ENCODE measurements at regions not wholly inside any gene's neighbourhood (a gene's known extent, or its start where the extent isn't known, plus 50 kb on each side); places are given as distances from the start of the nearest gene placed in this dataset.

DNA sequence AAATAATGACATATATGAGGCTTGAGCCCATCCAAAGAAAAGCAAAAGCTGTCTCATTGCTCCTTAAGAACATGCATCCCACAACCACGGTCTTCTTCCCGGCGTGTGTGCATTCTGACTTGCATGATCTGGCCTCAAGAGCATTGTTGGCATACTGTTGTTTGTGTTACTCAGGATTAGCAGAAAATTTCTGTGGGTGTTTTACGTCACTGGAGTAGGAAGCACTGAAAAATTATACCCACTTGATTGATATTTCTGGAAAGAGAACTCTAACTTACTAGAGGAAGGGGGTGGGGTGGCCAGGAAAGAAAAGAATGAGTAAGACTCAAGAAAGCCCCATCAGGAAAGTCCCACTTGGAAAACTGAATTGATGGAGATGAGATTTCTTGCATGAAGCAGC, 326.2 kb upstream of the PRDM1 start:
- no peak for ATAC-seq (ENCODE audit: low read depth)
- Mint-ChIP-seq H3K4me3 (no peak overlapping the region), H3K27ac (no peak overlapping the region), H3K9me3 (peaks cover 5% of the 10 kb centered on the region), H3K36me3 (peaks cover 5% of the 10 kb centered on the region), H3K27me3 (peaks cover 15% of the 10 kb centered on the region), H3K4me1 (peaks cover 13% of the 10 kb centered on the region)
- no peak for DNase-seq
- POLR2A ChIA-PET: no interaction called here

DNA sequence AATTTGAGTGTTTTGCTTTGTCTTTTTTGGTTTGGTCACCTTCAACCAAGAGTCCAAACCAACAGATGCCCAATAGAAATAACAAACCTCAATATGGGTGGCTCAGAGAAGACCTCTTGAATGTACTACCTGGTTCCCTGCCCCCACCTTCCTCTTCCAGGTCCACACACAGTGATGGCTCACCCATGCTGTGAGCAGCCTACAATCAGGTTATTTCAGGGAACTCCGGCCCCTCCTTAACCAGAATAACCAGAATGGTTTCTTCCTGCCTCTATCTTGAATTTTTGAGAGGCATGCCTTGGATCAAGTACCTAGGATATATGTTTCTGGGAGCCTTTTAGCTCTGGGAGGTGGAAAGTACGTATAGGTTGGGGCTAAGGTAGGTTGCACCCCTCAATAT, 327.1 kb upstream of the PRDM1 start:
- Mint-ChIP-seq H3K27ac (no peak overlapping the region), H3K27me3 (peaks cover 12% of the 10 kb centered on the region), H3K4me1 (peaks cover 13% of the 10 kb centered on the region), H3K9me3 (peaks cover 3% of the 10 kb centered on the region), H3K36me3 (peaks cover 5% of the 10 kb centered on the region), H3K4me3 (no peak overlapping the region)
- POLR2A ChIA-PET: no interaction called here
- no peak for DNase-seq
- ATAC-seq (ENCODE audit: low read depth): no peak

GRCh38 chr6:105757512-105758200, 328.5 kb upstream of the PRDM1 start:
- Mint-ChIP-seq H3K27ac (no peak overlapping the region), H3K4me1 (peaks cover 13% of the 10 kb centered on the region), H3K27me3 (peaks cover 9% of the 10 kb centered on the region), H3K9me3 (peaks cover 1% of the 10 kb centered on the region), H3K4me3 (no peak overlapping the region), H3K36me3 (peaks cover 5% of the 10 kb centered on the region)
- POLR2A ChIA-PET: no interaction called here
- no peak for DNase-seq
- peak; percentile 65 for ATAC-seq (ENCODE audit: low read depth)

DNA sequence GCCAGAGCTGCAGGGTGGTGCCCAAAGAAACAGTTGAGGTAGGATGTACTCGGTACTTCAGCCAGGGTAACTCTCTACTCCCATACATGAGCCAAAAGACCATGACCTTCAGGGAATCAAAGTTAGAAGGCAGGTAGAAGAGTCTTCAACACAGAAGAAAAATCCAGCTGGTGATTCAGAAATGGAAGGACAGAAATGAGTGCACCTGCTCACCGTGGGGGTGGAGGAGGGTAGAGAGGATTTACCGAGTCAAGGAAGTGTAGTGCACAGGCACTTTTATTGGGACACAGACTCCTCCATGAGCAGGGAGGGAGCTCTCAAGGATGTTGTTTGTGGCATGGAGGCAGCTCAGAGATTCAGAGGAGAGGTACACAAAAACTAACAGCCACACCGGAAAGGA, 330.3 kb upstream of the PRDM1 start:
- ATAC-seq (ENCODE audit: low read depth) (no peak), DNase-seq (no peak)
- H3K4me1 Mint-ChIP-seq: peaks cover 13% of the 10 kb centered on the region
- H3K27me3 Mint-ChIP-seq: peaks cover 9% of the 10 kb centered on the region
- peaks cover 4% of the 10 kb centered on the region for H3K9me3 Mint-ChIP-seq
- H3K4me3 Mint-ChIP-seq: no peak overlapping the region
- POLR2A ChIA-PET: no interaction called here
- H3K27ac Mint-ChIP-seq: no peak overlapping the region
- H3K36me3 Mint-ChIP-seq: peaks cover 5% of the 10 kb centered on the region

GRCh38 chr6:105753620-105754211, 332.4 kb upstream of the PRDM1 start:
- peaks cover 4% of the 10 kb centered on the region for H3K9me3 Mint-ChIP-seq
- POLR2A ChIA-PET: interaction anchor here (0.6 kb wide), 1 partner anchor 547 kb away, joined by 3 read pairs; no protein-coding TSS in a partner anchor
- DNase-seq: no peak
- ATAC-seq (ENCODE audit: low read depth): no peak
- peaks cover 5% of the 10 kb centered on the region for H3K36me3 Mint-ChIP-seq
- no peak overlapping the region for H3K27ac Mint-ChIP-seq
- H3K4me3 Mint-ChIP-seq: no peak overlapping the region
- H3K27me3 Mint-ChIP-seq: peaks cover 6% of the 10 kb centered on the region
- peaks cover 12% of the 10 kb centered on the region for H3K4me1 Mint-ChIP-seq

- POLR2A ChIA-PET: no interaction called here
- H3K27me3 Mint-ChIP-seq: peaks cover 7% of the 10 kb centered on the region
- H3K36me3 Mint-ChIP-seq: peaks cover 5% of the 10 kb centered on the region
- H3K9me3 Mint-ChIP-seq: peaks cover 4% of the 10 kb centered on the region
- ATAC-seq (ENCODE audit: low read depth) (no peak), DNase-seq (no peak)
- H3K4me3 Mint-ChIP-seq: no peak overlapping the region
- H3K27ac Mint-ChIP-seq: no peak overlapping the region
- peaks cover 12% of the 10 kb centered on the region for H3K4me1 Mint-ChIP-seq
Observed at GRCh38 chr6:105753207-105753606, 332.9 kb upstream of the PRDM1 start.

- DNase-seq (no peak), ATAC-seq (ENCODE audit: low read depth) (no peak)
- H3K27me3 Mint-ChIP-seq: peaks cover 11% of the 10 kb centered on the region
- peaks cover 4% of the 10 kb centered on the region for H3K4me1 Mint-ChIP-seq
- H3K36me3 Mint-ChIP-seq: no peaks in the 10 kb centered on the region
- no peak overlapping the region for H3K27ac Mint-ChIP-seq
- no peak overlapping the region for H3K4me3 Mint-ChIP-seq
- POLR2A ChIA-PET: no interaction called here
- peaks cover 3% of the 10 kb centered on the region for H3K9me3 Mint-ChIP-seq
Observed at GRCh38 chr6:105750089-105750488, 336.0 kb upstream of the PRDM1 start.

DNA sequence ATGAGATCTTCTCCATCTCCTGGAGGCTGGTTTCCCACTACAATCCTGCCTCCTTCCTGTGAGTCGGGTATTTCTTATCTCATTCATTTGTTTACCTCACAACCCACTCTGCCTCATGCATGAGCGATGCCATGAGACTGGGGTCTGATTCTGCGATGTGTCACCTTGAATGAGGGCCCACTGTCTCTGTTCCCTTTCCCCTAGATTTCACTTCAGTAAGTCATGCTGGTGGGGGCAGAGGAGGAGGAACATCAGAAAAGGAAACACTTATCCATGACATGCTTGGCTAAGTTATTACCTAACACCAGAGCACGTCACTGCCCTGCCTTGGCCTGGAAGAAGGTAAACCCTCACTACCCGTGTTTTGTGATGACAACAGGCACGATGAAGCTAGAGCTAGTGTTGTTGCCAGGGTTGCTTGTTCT, 337.4 kb upstream of the PRDM1 start:
- H3K4me3 Mint-ChIP-seq: no peak overlapping the region
- POLR2A ChIA-PET: no interaction called here
- H3K36me3 Mint-ChIP-seq: no peaks in the 10 kb centered on the region
- ATAC-seq (ENCODE audit: low read depth) (no peak), DNase-seq (no peak)
- peaks cover 11% of the 10 kb centered on the region for H3K27me3 Mint-ChIP-seq
- H3K27ac Mint-ChIP-seq: no peak overlapping the region
- peaks cover 6% of the 10 kb centered on the region for H3K4me1 Mint-ChIP-seq
- peaks cover 3% of the 10 kb centered on the region for H3K9me3 Mint-ChIP-seq

GRCh38 chr6:105747823-105748405, 338.2 kb upstream of the PRDM1 start:
- DNase-seq (no peak), ATAC-seq (ENCODE audit: low read depth) (no peak)
- peaks cover 3% of the 10 kb centered on the region for H3K9me3 Mint-ChIP-seq
- H3K4me1 Mint-ChIP-seq: peaks cover 6% of the 10 kb centered on the region
- no peak overlapping the region for H3K27ac Mint-ChIP-seq
- POLR2A ChIA-PET: no interaction called here
- no peak overlapping the region for H3K4me3 Mint-ChIP-seq
- peaks cover 11% of the 10 kb centered on the region for H3K27me3 Mint-ChIP-seq
- no peaks in the 10 kb centered on the region for H3K36me3 Mint-ChIP-seq

GRCh38 chr6:105746509-105746908, 339.6 kb upstream of the PRDM1 start:
- ATAC-seq (ENCODE audit: low read depth): no peak
- no peak for DNase-seq
- peaks cover 6% of the 10 kb centered on the region for H3K4me1 Mint-ChIP-seq
- no peak overlapping the region for H3K4me3 Mint-ChIP-seq
- no peaks in the 10 kb centered on the region for H3K9me3 Mint-ChIP-seq
- no peaks in the 10 kb centered on the region for H3K36me3 Mint-ChIP-seq
- POLR2A ChIA-PET: no interaction called here
- H3K27ac Mint-ChIP-seq: no peak overlapping the region
- peaks cover 21% of the 10 kb centered on the region for H3K27me3 Mint-ChIP-seq

- no peak for DNase-seq
- ATAC-seq (ENCODE audit: low read depth): no peak
- Mint-ChIP-seq H3K4me1 (peaks cover 6% of the 10 kb centered on the region), H3K9me3 (no peaks in the 10 kb centered on the region), H3K27me3 (peaks cover 24% of the 10 kb centered on the region), H3K27ac (no peak overlapping the region), H3K36me3 (no peaks in the 10 kb centered on the region), H3K4me3 (no peak overlapping the region)
- POLR2A ChIA-PET: no interaction called here
Observed at GRCh38 chr6:105746130-105746505, 340.0 kb upstream of the PRDM1 start.

DNA sequence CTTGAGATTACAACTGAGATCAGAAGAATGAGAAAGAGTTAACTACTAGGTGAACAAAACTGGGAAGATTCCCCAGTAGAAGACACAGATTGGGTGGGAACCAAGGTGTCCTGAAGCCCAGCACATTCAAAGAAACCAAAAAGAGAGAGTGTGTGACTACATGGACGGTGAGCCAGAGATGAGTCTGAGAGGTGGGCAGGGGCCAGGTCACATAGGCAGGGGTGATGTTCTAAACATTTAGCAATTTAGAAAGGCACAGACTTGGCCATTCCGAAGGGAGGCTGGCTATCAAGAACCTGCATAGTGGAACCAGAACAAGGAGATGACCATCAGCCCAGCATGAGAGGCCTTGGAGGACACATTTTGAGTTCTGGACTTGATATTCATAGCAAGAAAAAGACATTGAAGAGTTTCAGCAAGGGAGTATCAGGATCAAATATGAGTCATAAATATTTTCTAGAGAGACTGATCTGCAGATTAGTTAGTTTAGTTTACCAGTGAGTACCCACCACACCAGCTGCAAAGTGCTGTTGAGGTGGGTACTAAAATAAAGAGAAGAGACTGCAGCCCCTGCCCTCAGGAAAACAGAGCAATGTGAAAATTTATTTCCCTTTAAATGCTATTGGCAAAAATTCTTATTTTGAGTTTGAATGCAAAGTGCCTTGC, 340.5 kb upstream of the PRDM1 start:
- no peak for ATAC-seq (ENCODE audit: low read depth)
- Mint-ChIP-seq H3K27ac (no peak overlapping the region), H3K4me1 (peaks cover 6% of the 10 kb centered on the region), H3K9me3 (no peaks in the 10 kb centered on the region), H3K4me3 (no peak overlapping the region), H3K27me3 (peaks cover 28% of the 10 kb centered on the region), H3K36me3 (no peaks in the 10 kb centered on the region)
- no peak for DNase-seq
- POLR2A ChIA-PET: no interaction called here

- H3K27me3 Mint-ChIP-seq: peaks cover 32% of the 10 kb centered on the region
- DNase-seq (no peak), ATAC-seq (ENCODE audit: low read depth) (no peak)
Observed at GRCh38 chr6:105744815-105745214, 341.3 kb upstream of the PRDM1 start.

More at GRCh38 chr6:105744815-105745214, 341.3 kb upstream of the PRDM1 start:
- POLR2A ChIA-PET: no interaction called here
- no peak overlapping the region for H3K4me3 Mint-ChIP-seq
- H3K27ac Mint-ChIP-seq: no peak overlapping the region
- H3K36me3 Mint-ChIP-seq: no peaks in the 10 kb centered on the region
- no peaks in the 10 kb centered on the region for H3K9me3 Mint-ChIP-seq
- H3K4me1 Mint-ChIP-seq: peaks cover 6% of the 10 kb centered on the region
